Endodermal cell (in vitro differentiated cells): ENCODE measurements at regions not wholly inside any gene's neighbourhood (a gene's known extent, or its start where the extent isn't known, plus 50 kb on each side); places are given as distances from the start of the nearest gene placed in this dataset.

Experiments
- DNase-seq: peaks from one replicate; pipeline ENCODE4 v3.0.0-alpha.2; 2017
- H3K27ac ChIP-seq: 2 replicates; pipeline ENCODE4 v1.5.1; 2013; ENCODE audit warnings: mild to moderate bottlenecking, low read depth, low read length, moderate library complexity
- H3K27me3 ChIP-seq: 2 replicates; pipeline ENCODE4 v1.6.1; 2013; ENCODE audit warnings: mild to moderate bottlenecking, low read length, moderate library complexity; ENCODE audit not compliant: insufficient read depth, control insufficient read depth, poor library complexity, severe bottlenecking
- H3K36me3 ChIP-seq: 2 replicates; pipeline ENCODE4 v1.7.0; 2013; ENCODE audit warnings: mild to moderate bottlenecking, low read length, moderate library complexity; ENCODE audit not compliant: control insufficient read depth, insufficient read depth
- H3K4me1 ChIP-seq: one replicate; pipeline ENCODE4 v1.7.0; 2013; ENCODE audit warnings: low read length; ENCODE audit not compliant: control insufficient read depth, insufficient read depth
- H3K4me3 ChIP-seq: 2 replicates; pipeline ENCODE4 v1.5.1; 2013; ENCODE audit warnings: mild to moderate bottlenecking, low read length, moderate library complexity
- H3K9ac ChIP-seq: 2 replicates; pipeline ENCODE4 v1.6.1; 2013; ENCODE audit warnings: mild to moderate bottlenecking, low read length, moderate library complexity; ENCODE audit not compliant: poor library complexity, severe bottlenecking; ENCODE audit errors: extremely low read depth
- H3K9me3 ChIP-seq: 2 replicates; pipeline ENCODE4 v1.6.1; 2013; ENCODE audit warnings: mild to moderate bottlenecking, low read length, moderate library complexity; ENCODE audit not compliant: control insufficient read depth
- H3K27ac Mint-ChIP-seq: 2 replicates; pipeline ENCODE4 v1.8.0; 2020; ENCODE audit warnings: mixed read lengths
- H3K27me3 Mint-ChIP-seq: 2 replicates; pipeline ENCODE4 v1.8.0; 2021; ENCODE audit warnings: mild to moderate bottlenecking, mixed read lengths; ENCODE audit not compliant: insufficient read depth
- H3K36me3 Mint-ChIP-seq: 2 replicates; pipeline ENCODE4 v1.8.0; 2020; ENCODE audit warnings: low read depth, mixed read lengths
- H3K4me1 Mint-ChIP-seq: 2 replicates; pipeline ENCODE4 v1.8.0; 2020; ENCODE audit warnings: mixed read lengths
- H3K4me3 Mint-ChIP-seq: 2 replicates; pipeline ENCODE4 v1.8.0; 2020; ENCODE audit warnings: mild to moderate bottlenecking, moderate library complexity, mixed read lengths
- H3K9me3 Mint-ChIP-seq: 2 replicates; pipeline ENCODE4 v1.8.0; 2020; ENCODE audit warnings: mild to moderate bottlenecking, mixed read lengths
- CTCF ChIP-seq: fragments of 200-600 bp; sonication (generic); conservative IDR thresholded peaks from 2 replicates; pipeline ENCODE4 v1.5.0; 2021; ENCODE audit warnings: antibody characterized with exemption, mild to moderate bottlenecking
- WGBS, 2 experiments: methylation state at CpG; one replicate each; pipeline versions ENCODE4 v1.1.5 to v1.1.7; 2013; ENCODE audit warnings: missing lambda C conversion rate in 2 of 2, mixed read lengths in 1 of 2; ENCODE audit not compliant: insufficient coverage in 1 of 2, insufficient read length in 1 of 2; 5-methylcytosine and 5-hydroxymethylcytosine counted together

GRCh38 chr14:88064841-88065240 lies 59.9 kb downstream of the GPR65 start:
- Mint-ChIP-seq H3K27me3 (peaks cover 4% of the 10 kb centered on the region), H3K36me3 (peaks cover 2% of the 10 kb centered on the region), H3K27ac (no peak overlapping the region), H3K9me3 (peaks cover 4% of the 10 kb centered on the region), H3K4me3 (no peak overlapping the region), H3K4me1 (no peaks in the 10 kb centered on the region)
- peaks cover 22% of the 10 kb centered on the region for H3K9me3 ChIP-seq
- H3K4me1 ChIP-seq, result no peaks in the 10 kb centered on the region
- no peak for TF ChIP-seq CTCF
- 96 to 100% methylated on average over 3 to 4 of the region's 4 CpGs for WGBS, 2 experiments
- H3K4me3 ChIP-seq, result no peak overlapping the region
- H3K27ac ChIP-seq, result no peak overlapping the region
- no peaks in the 10 kb centered on the region for H3K36me3 ChIP-seq
- no peak for DNase-seq
- no peaks in the 10 kb centered on the region for H3K27me3 ChIP-seq
- no peak overlapping the region for H3K9ac ChIP-seq

DNA sequence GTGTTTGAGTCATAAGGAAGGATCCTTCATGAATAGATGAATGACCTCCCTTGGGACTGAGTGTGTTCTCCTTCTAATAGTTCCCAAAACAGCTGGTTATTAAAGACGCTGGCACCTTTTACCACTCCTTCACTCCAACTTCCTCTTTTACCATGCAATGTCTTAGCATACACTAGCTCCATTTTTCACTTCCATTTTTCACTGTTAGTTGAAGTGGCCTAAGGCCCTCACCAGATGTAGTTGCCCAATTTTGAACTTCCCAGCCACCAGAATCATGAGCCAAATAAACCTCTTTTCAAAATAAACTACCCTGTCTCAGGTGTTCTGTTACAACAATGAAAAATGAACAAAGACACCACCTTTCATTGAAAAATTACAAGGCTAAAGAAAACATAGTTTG lies 64.7 kb downstream of the GPR65 start:
- Histone ChIP-seq H3K27ac (no peak overlapping the region), H3K9me3 (peaks cover 21% of the 10 kb centered on the region), H3K9ac (no peak overlapping the region), H3K36me3 (no peaks in the 10 kb centered on the region), H3K27me3 (no peaks in the 10 kb centered on the region), H3K4me3 (no peak overlapping the region), H3K4me1 (no peaks in the 10 kb centered on the region)
- WGBS, 2 experiments, result 78 to 90% methylated on average over 1 of the region's 1 CpG
- peaks cover 4% of the 10 kb centered on the region for H3K27me3 Mint-ChIP-seq
- H3K36me3 Mint-ChIP-seq, result no peaks in the 10 kb centered on the region
- H3K27ac Mint-ChIP-seq, result no peak overlapping the region
- TF ChIP-seq CTCF, result no peak
- H3K4me3 Mint-ChIP-seq, result no peak overlapping the region
- H3K4me1 Mint-ChIP-seq, result no peaks in the 10 kb centered on the region
- H3K9me3 Mint-ChIP-seq, result peaks cover 25% of the 10 kb centered on the region
- DNase-seq, result no peak

DNA sequence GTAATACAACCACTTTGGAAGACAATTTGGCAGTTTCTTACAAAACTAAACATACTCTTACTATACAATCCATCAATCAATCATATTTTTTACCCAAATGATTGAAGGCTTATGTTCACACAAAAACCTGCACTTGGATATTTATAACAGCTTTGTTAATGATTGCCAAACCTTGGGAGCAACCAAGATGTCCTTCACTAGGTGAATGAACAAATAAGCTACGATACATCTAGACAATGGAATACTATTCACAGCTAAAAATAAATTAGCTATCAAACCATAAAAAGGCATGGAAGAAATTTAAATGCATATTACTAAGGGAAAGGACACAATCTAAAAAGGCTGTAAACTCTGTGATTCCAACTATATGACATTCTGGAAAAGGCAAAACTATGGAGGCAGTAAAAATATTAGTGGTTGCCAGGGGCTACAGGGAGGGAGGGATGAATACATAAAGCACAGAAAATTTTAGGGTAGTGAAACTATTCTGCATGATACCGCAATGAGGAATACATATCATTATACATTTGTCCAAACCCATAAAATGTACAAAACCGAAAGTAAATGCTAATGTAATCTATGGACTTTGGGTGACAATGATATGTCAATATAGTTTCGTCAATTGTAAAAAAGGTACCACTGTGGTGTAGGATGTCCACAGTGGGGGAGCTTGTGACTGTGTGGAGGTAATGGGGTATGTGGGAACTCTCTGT lies 70.5 kb downstream of the GPR65 start:
- WGBS, 2 experiments, result 94% methylated on average over 3 of the region's 4 CpGs; no CpG with 5 or more reads in 1 of the 2 experiments

More for the DNA sequence above, 70.5 kb downstream of the GPR65 start:
- Histone ChIP-seq H3K36me3 (no peaks in the 10 kb centered on the region), H3K27ac (no peak overlapping the region), H3K4me1 (no peaks in the 10 kb centered on the region), H3K27me3 (no peaks in the 10 kb centered on the region), H3K9me3 (peaks cover 8% of the 10 kb centered on the region), H3K4me3 (no peak overlapping the region), H3K9ac (no peak overlapping the region)
- DNase-seq, result no peak
- no peaks in the 10 kb centered on the region for H3K27me3 Mint-ChIP-seq
- H3K27ac Mint-ChIP-seq, result no peak overlapping the region
- H3K4me1 Mint-ChIP-seq, result peaks cover 5% of the 10 kb centered on the region
- peaks cover 15% of the 10 kb centered on the region for H3K9me3 Mint-ChIP-seq
- no peaks in the 10 kb centered on the region for H3K36me3 Mint-ChIP-seq
- TF ChIP-seq CTCF, result no peak
- H3K4me3 Mint-ChIP-seq, result no peak overlapping the region
